Upper lobe of right lung (tissue), 1 donor: ENCODE measurements at regions not wholly inside any gene's neighbourhood (a gene's known extent, or its start where the extent isn't known, plus 50 kb on each side); places are given as distances from the start of the nearest gene placed in this dataset.
A peak's percentile ranks its signal among the peaks of the same experiment; 100 is the strongest.

ENCODE experiments used
- ATAC-seq: fragments of 200-7000 bp; cut with Tn5 transposase; one replicate; pipeline ENCODE4 v1.9.1; 2020; ENCODE audit warnings: mild to moderate bottlenecking, moderate library complexity
- DNase-seq: peaks from one replicate; pipeline ENCODE4 v3.0.0-alpha.2; 2020
- H3K27ac ChIP-seq: fragments of 200-600 bp; one replicate; pipeline ENCODE4 v1.8.0; 2022
- H3K27me3 ChIP-seq: fragments of 200-600 bp; one replicate; pipeline ENCODE4 v1.8.0; 2022; ENCODE audit warnings: mild to moderate bottlenecking
- H3K36me3 ChIP-seq: fragments of 200-600 bp; one replicate; pipeline ENCODE4 v1.8.0; 2022
- H3K4me1 ChIP-seq: fragments of 200-600 bp; one replicate; pipeline ENCODE4 v1.8.0; 2022
- H3K4me3 ChIP-seq: fragments of 200-600 bp; one replicate; pipeline ENCODE4 v1.8.0; 2022; ENCODE audit warnings: mild to moderate bottlenecking
- H3K9me3 ChIP-seq: fragments of 200-600 bp; one replicate; pipeline ENCODE4 v1.8.0; 2022
- intact Hi-C: fragments of 100-400 bp; cut with DNase I; formaldehyde crosslinking; loops from one replicate; pipeline ENCODE4 v1.11.0; 2022
- TF ChIP-seq, protein P1 (sequence below): fragments of 200-600 bp; IDR thresholded peaks from one replicate; pipeline ENCODE4 v1.8.0; 2022; ENCODE audit warnings: antibody characterized with exemption
- donor health status: DM: no; HTN: yes; CAD: no; lungs with severe emphysema.

DNA sequence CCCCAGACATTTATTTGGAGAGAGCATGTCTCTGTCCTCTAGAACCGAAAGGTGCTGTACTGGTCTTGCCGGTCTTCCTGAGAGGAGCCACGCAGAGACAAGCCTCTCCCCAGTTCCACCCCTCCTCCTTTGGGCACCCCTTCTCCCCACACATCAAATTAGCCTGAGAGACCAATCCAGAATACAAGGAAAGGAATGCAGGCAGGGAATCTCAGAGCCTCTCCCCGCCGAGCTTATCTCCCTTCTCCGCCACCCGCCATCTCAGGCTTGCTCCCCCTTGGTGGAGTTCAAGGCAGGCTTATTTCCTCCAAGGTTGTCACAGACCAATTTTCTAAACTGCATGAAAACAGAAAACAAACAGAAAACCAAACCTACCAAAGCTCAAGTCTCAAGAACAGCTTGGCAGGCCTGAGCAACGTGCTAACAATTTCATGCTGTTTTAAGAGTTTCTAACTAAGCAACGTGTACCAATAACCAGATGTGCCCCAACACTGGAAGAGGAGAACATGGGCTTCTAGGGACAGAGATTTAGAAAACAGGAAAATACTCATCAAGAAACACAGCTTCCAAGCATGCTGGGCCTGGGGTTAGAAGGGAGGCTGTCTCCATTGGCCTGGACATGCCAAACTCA is 124.5 kb upstream of the PKDCC start:
- H3K4me3 ChIP-seq = no peak overlapping the region
- no peaks in the 10 kb centered on the region for H3K27me3 ChIP-seq
- no peak for ATAC-seq
- H3K4me1 ChIP-seq = no peaks in the 10 kb centered on the region
- H3K9me3 ChIP-seq = no peaks in the 10 kb centered on the region
- H3K27ac ChIP-seq = no peak overlapping the region
- DNase-seq = no peak
- H3K36me3 ChIP-seq = no peaks in the 10 kb centered on the region
- intact Hi-C loops = no loop called here
- TF ChIP-seq, protein P1, sequence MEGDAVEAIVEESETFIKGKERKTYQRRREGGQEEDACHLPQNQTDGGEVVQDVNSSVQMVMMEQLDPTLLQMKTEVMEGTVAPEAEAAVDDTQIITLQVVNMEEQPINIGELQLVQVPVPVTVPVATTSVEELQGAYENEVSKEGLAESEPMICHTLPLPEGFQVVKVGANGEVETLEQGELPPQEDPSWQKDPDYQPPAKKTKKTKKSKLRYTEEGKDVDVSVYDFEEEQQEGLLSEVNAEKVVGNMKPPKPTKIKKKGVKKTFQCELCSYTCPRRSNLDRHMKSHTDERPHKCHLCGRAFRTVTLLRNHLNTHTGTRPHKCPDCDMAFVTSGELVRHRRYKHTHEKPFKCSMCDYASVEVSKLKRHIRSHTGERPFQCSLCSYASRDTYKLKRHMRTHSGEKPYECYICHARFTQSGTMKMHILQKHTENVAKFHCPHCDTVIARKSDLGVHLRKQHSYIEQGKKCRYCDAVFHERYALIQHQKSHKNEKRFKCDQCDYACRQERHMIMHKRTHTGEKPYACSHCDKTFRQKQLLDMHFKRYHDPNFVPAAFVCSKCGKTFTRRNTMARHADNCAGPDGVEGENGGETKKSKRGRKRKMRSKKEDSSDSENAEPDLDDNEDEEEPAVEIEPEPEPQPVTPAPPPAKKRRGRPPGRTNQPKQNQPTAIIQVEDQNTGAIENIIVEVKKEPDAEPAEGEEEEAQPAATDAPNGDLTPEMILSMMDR = no peak

DNA sequence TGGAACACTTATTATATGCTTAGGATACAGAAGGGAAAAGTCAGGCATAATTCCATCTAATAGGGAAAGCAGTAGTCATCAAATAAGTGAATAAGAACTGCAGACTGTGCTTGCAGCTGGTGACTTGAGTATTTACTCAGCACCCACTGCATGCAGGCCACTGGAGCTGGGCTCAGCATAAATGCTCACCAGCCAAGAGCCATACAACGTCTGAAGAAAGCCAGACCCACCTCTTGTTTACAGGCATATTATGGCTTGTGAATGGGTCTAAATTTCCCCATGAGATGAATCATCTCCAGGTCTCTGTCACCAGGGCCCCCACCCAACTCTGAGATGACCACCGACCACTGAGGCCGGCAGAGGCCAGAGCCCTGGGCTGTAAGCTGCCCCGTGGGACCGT is 123.8 kb upstream of the PKDCC start:
- H3K36me3 ChIP-seq = no peaks in the 10 kb centered on the region

DNA sequence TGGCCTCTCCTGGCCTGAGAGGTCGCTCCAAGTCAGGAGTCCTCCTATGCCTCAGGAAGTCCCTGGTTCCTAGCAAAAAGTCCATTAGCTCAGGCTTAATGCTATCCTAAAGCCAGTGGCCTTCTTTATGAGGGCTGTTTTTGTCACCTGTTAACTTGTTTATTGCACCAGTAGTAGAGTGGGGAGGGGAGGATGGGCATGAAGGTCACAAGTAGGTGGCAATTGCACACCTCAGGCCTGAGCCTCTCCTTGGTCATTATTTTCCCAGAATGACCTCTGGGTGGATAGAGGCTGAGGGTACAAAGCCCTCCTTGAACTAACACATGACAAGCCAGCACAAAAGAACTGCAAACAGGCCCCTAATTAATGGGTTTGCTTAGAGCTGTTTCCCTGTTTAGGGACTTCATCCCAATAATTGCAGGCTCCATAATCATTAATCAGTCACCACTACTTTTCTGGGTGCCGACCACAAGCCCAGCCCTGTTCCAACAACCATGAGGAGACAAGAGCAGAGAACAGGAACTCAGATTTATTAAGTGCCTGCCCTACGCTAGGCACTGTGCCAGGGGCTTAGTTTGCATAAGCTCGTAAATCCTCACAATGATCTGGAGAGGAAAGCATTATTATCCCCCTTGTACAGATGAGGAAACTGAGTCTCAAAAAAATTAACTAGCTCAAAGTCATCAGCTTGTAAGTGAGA is 123.0 kb upstream of the PKDCC start:
- TF ChIP-seq, protein P1 = no peak
- H3K27me3 ChIP-seq = no peaks in the 10 kb centered on the region
- no peaks in the 10 kb centered on the region for H3K4me1 ChIP-seq
- H3K27ac ChIP-seq = no peak overlapping the region
- no peak overlapping the region for H3K4me3 ChIP-seq
- intact Hi-C loops = no loop called here
- no peaks in the 10 kb centered on the region for H3K36me3 ChIP-seq
- ATAC-seq (no peak), DNase-seq (no peak)
- H3K9me3 ChIP-seq = no peaks in the 10 kb centered on the region

More for the DNA sequence above, 123.8 kb upstream of the PKDCC start:
- Histone ChIP-seq H3K27ac (no peak overlapping the region), H3K4me1 (no peaks in the 10 kb centered on the region), H3K9me3 (no peaks in the 10 kb centered on the region), H3K4me3 (no peak overlapping the region), H3K27me3 (no peaks in the 10 kb centered on the region)
- DNase-seq (no peak), ATAC-seq (no peak)
- intact Hi-C loops = no loop called here
- TF ChIP-seq, protein P1 = no peak

DNA sequence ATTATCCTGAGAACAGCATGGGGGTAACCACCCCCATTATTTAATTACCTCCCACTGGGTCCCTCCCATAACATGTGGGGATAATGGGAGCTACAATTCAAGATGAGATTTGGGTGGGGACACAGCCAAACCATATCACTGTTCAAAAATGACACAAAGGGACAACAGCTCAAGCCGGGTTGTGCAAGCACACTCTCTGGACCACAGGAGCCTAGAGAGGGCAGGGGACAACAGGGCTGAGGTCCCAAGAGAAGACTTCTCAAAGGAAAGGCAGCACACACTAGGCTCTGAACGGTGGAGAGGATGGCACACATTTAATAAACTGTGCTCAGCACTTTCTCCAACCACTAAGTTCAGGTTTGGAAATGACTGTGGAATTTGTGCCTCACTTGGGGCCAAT is 122.1 kb upstream of the PKDCC start:
- H3K36me3 ChIP-seq = no peaks in the 10 kb centered on the region
- ATAC-seq (no peak), DNase-seq (no peak)
- no peak overlapping the region for H3K4me3 ChIP-seq
- H3K27me3 ChIP-seq = no peaks in the 10 kb centered on the region
- TF ChIP-seq, protein P1 = no peak
- intact Hi-C loops = no loop called here
- no peaks in the 10 kb centered on the region for H3K9me3 ChIP-seq
- H3K27ac ChIP-seq = no peak overlapping the region
- no peaks in the 10 kb centered on the region for H3K4me1 ChIP-seq

DNA sequence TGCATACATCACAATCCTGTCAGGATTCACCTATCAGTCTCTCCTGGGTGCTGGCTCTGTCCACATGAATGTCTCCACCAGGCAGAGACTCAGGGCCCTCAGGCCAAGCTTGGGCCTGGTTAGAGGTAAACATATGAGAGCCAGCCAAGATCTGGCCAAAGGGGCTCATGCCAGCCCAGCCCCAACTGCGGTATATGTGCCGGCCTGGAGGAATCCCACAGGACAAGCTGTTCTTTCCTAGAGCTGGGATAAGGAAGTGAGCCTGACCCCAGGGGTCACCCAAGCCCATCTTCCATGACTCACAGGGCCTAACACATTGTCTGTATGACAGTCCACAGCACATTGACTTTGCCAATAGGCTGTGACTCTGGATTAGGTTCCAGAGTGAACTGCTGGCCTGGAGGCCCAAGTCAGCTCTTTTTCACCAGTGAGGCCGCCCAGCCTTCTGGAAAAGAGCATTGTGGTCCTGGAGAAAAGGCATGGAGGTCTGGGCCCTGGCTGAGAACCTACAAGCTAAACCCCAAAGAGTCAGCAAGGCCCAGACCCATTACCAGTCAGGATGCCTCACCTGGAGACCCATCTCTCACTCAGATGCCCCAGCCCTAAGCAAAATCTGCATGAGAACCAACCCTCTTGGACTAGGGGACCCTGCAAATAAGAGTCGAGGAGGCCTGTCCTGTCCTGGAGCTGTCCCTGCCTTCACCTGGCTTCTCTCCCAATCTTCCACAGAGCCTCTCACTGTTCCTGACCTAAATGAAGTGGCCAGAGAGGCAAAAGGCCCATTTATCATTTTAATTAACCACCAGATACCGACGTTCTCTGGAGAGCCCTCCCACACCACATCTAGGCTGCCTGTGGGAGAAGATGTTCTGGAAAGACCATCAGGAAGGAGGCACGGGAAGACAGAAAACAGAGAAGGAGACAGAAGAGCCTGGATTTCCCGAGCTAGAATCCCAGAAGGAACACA is 120.9 kb upstream of the PKDCC start:
- TF ChIP-seq, protein P1 = no peak
- no peak overlapping the region for H3K4me3 ChIP-seq
- DNase-seq = no peak
- intact Hi-C loops = no loop called here
- ATAC-seq = peak; percentile 49
- H3K9me3 ChIP-seq = no peaks in the 10 kb centered on the region
- no peaks in the 10 kb centered on the region for H3K4me1 ChIP-seq
- H3K36me3 ChIP-seq = no peaks in the 10 kb centered on the region
- H3K27me3 ChIP-seq = no peaks in the 10 kb centered on the region
- no peak overlapping the region for H3K27ac ChIP-seq
